Peyer's patch (tissue), 4 donors: ENCODE measurements at regions not wholly inside any gene's neighbourhood (a gene's known extent, or its start where the extent isn't known, plus 50 kb on each side); places are given as distances from the start of the nearest gene placed in this dataset.

ENCODE experiments used
- DNase-seq, 3 donors: peaks; one replicate each; pipeline ENCODE4 v3.0.0-alpha.2; 2017 to 2019
- H3K27ac ChIP-seq, 4 donors: fragments of 200-600 bp; sonication (generic); one replicate each; pipeline ENCODE4 v1.5.1; 2016 to 2019
- H3K27me3 ChIP-seq, 2 donors: fragments of 200-600 bp; sonication (generic); one replicate each; pipeline ENCODE4 v1.5.1; 2019
- H3K36me3 ChIP-seq, 3 donors: fragments of 200-600 bp; sonication (generic); one replicate each; pipeline ENCODE4 v1.5.1; 2016 to 2019
- H3K4me1 ChIP-seq, 4 donors: fragments of 200-600 bp; sonication (generic); one replicate each; pipeline ENCODE4 v1.5.1; 2016 to 2019
- H3K4me3 ChIP-seq, 4 donors: fragments of 200-600 bp; sonication (generic); 1 replicate in 3 of 4; 2 replicates in 1 of 4; pipeline ENCODE4 v1.5.1; 2016 to 2019; ENCODE audit warnings: mild to moderate bottlenecking in 1 of 4
- H3K9me3 ChIP-seq, 4 donors: fragments of 200-600 bp; sonication (generic); one replicate each; pipeline ENCODE4 v1.5.1; 2016 to 2019; ENCODE audit warnings: mild to moderate bottlenecking in 1 of 4
- POLR2A ChIP-seq, 2 donors: fragments of 450-650 bp; IDR thresholded peaks; one replicate each; pipeline ENCODE4 v1.5.1; 2017; ENCODE audit warnings: antibody characterized with exemption in 2 of 2, mild to moderate bottlenecking in 2 of 2, moderate library complexity in 2 of 2
- TF ChIP-seq, protein P1 (sequence below), 6 experiments: fragments of 450-650 bp in 4 of 6; fragments of 200-600 bp in 2 of 6; sonication (generic) in 1 of 6; IDR thresholded peaks; one replicate each; pipeline ENCODE4 v1.5.1; 2017 to 2019; ENCODE audit warnings: antibody characterized with exemption in 6 of 6, mild to moderate bottlenecking in 3 of 6, moderate library complexity in 1 of 6

- no peak overlapping the region for H3K4me3 ChIP-seq
- DNase-seq: no peak
- TF ChIP-seq POLR2A (IDR thresholded peaks at IDR 0.05): no peak
- TF ChIP-seq, protein P1, sequence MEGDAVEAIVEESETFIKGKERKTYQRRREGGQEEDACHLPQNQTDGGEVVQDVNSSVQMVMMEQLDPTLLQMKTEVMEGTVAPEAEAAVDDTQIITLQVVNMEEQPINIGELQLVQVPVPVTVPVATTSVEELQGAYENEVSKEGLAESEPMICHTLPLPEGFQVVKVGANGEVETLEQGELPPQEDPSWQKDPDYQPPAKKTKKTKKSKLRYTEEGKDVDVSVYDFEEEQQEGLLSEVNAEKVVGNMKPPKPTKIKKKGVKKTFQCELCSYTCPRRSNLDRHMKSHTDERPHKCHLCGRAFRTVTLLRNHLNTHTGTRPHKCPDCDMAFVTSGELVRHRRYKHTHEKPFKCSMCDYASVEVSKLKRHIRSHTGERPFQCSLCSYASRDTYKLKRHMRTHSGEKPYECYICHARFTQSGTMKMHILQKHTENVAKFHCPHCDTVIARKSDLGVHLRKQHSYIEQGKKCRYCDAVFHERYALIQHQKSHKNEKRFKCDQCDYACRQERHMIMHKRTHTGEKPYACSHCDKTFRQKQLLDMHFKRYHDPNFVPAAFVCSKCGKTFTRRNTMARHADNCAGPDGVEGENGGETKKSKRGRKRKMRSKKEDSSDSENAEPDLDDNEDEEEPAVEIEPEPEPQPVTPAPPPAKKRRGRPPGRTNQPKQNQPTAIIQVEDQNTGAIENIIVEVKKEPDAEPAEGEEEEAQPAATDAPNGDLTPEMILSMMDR (IDR thresholded peaks at IDR 0.05): no peak
- H3K36me3 ChIP-seq: no peaks in the 10 kb centered on the region
- H3K27ac ChIP-seq: no peak overlapping the region
- no peaks in the 10 kb centered on the region for H3K4me1 ChIP-seq
- H3K27me3 ChIP-seq: no peaks in the 10 kb centered on the region
- H3K9me3 ChIP-seq: no peaks in the 10 kb centered on the region
Observed at GRCh38 chr3:164848923-164849322, 229.4 kb downstream of the SI start.

GRCh38 chr3:164845739-164846138 is 232.6 kb downstream of the SI start:
- Histone ChIP-seq H3K27ac (no peak overlapping the region), H3K27me3 (no peaks in the 10 kb centered on the region), H3K36me3 (no peaks in the 10 kb centered on the region), H3K9me3 (no peaks in the 10 kb centered on the region), H3K4me3 (no peak overlapping the region), H3K4me1 (no peaks in the 10 kb centered on the region)
- TF ChIP-seq, protein P1 (IDR thresholded peaks at IDR 0.05): no peak
- TF ChIP-seq POLR2A (IDR thresholded peaks at IDR 0.05): no peak
- DNase-seq: no peak

DNA sequence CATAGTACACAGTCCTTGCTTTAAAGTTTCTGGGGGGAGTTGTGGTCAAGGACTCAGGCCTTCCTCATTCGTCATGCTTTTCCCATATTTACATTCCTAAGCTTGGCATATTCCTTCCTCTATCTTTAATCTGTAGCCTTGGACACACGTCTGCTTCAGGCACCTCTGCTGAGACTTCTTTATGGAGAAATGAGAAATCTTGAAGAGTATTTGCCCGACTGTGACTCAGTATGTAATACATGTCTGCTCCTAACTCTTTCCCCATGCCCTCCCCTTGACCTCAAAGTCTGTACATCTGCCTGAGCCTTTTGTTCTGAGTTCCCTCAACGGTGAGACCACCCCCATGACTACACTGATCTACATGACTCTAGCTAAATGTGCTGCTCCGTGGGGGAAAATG is 246.1 kb downstream of the SI start:
- no peak for DNase-seq
- TF ChIP-seq, protein P1 (IDR thresholded peaks at IDR 0.05): no peak
- TF ChIP-seq POLR2A (IDR thresholded peaks at IDR 0.05): no peak

DNA sequence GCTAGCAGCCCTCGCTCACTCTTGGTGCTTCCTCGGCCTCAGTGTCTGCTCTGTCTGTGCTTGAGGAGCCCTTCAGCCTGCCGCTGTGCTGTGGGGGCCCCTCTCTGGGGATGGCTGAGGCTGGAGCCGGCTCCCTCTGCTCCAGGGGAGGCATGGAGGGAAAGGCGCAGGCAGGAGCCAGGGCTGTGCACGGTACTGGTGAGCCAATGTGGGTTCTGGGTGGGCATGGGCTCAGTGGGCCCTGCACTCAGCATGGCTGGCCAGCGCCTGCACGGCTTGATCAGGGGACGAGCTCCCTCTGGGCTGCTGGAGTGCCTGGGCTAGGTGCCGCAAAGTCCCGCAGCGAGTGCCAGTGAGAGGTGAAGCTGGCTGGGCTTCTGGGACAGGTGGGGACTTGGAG is 260.0 kb downstream of the SI start:
- no peak for DNase-seq
- TF ChIP-seq, protein P1 (IDR thresholded peaks at IDR 0.05): no peak
- TF ChIP-seq POLR2A (IDR thresholded peaks at IDR 0.05): no peak

More for the DNA sequence above, 246.1 kb downstream of the SI start:
- no peaks in the 10 kb centered on the region for H3K4me1 ChIP-seq
- no peak overlapping the region for H3K27ac ChIP-seq
- H3K36me3 ChIP-seq: no peaks in the 10 kb centered on the region
- H3K27me3 ChIP-seq: no peaks in the 10 kb centered on the region
- no peaks in the 10 kb centered on the region for H3K9me3 ChIP-seq
- no peak overlapping the region for H3K4me3 ChIP-seq

DNA sequence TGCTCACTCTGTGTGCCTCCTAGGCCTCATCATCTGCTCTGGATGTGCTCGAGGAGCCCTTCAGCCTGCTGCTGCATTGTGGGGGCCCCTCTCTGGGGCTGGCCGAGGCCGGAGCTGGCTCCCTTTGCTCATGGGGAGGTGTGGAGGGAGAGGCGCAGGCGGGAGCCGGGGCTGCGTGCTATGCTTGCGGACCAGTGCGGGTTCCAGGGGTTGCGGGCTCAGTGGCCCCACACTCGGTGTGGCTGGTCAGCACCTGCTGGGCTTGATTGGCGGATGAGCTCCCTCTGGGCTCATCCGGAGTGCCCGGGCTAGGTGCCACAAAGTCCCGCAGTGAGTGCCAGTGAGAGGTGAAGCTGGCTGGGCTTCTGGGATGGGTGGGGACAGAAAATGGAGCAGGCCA is 264.2 kb downstream of the SI start:
- H3K27me3 ChIP-seq: no peaks in the 10 kb centered on the region
- no peak overlapping the region for H3K27ac ChIP-seq
- TF ChIP-seq, protein P1 (IDR thresholded peaks at IDR 0.05): no peak
- TF ChIP-seq POLR2A (IDR thresholded peaks at IDR 0.05): no peak
- no peaks in the 10 kb centered on the region for H3K36me3 ChIP-seq
- no peak overlapping the region for H3K4me3 ChIP-seq
- no peaks in the 10 kb centered on the region for H3K9me3 ChIP-seq
- DNase-seq: no peak
- no peaks in the 10 kb centered on the region for H3K4me1 ChIP-seq

More for the DNA sequence above, 260.0 kb downstream of the SI start:
- Histone ChIP-seq H3K27ac (no peak overlapping the region), H3K36me3 (no peaks in the 10 kb centered on the region), H3K4me3 (no peak overlapping the region), H3K27me3 (no peaks in the 10 kb centered on the region), H3K4me1 (no peaks in the 10 kb centered on the region), H3K9me3 (no peaks in the 10 kb centered on the region)

- DNase-seq: no peak
- H3K27ac ChIP-seq: no peak overlapping the region
- H3K27me3 ChIP-seq: no peaks in the 10 kb centered on the region
- no peaks in the 10 kb centered on the region for H3K9me3 ChIP-seq
- no peak for TF ChIP-seq POLR2A (IDR thresholded peaks at IDR 0.05)
- TF ChIP-seq, protein P1 (IDR thresholded peaks at IDR 0.05): no peak
- H3K36me3 ChIP-seq: no peaks in the 10 kb centered on the region
- H3K4me1 ChIP-seq: no peaks in the 10 kb centered on the region
- no peak overlapping the region for H3K4me3 ChIP-seq
Observed at GRCh38 chr3:164812042-164812441, 266.3 kb downstream of the SI start.
